Activated CD4-positive, alpha-beta T cell treated with anti-CD3 and anti-CD28 coated beads, Interleukin-2, amount 50 U/mL, for 16 hours (primary cell): ENCODE measurements at regions not wholly inside any gene's neighbourhood (a gene's known extent, or its start where the extent isn't known, plus 50 kb on each side); places are given as distances from the start of the nearest gene placed in this dataset.

ENCODE experiments used
- DNase-seq: peaks from one replicate; pipeline ENCODE4 v3.0.0-alpha.2; 2020

DNA sequence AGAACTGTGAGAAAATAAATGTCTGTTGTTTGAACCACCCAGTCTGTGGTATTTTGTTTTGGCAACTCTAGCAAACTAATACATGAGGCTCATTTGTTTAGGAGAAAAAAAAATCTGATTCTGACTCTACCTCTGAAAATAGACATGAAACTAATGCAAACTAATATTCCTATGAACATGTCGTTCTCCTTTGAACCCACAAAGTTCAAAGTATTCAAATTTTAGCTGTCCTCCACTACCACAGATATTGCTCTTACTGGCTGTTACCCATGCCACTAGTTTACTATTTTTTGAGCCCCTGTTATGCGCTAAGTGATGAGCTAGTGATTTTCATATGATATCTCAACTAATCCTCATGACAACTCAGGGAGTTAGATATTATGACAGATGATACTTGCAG is 58.8 kb upstream of the ZNF804B start:
- DNase-seq: no peak

DNA sequence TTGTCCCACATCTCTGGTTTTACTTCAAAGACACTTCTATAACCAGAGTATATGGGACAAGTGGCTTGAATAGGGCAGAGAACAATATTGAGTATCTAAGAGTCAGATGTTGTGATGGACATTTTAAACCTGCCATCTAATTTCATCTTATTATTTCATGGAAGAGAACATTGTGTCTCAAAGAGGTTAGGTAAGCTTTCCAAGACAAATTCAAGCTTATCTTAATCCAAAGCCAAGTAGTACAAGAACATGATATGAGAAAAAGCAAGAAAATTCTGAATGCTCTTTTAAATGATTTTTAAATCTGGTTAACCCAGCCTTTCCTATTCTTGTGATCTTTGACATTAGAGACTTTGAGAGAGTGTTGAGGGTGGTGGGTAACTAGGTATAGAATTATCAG is 65.3 kb upstream of the ZNF804B start:
- DNase-seq: no peak

DNA sequence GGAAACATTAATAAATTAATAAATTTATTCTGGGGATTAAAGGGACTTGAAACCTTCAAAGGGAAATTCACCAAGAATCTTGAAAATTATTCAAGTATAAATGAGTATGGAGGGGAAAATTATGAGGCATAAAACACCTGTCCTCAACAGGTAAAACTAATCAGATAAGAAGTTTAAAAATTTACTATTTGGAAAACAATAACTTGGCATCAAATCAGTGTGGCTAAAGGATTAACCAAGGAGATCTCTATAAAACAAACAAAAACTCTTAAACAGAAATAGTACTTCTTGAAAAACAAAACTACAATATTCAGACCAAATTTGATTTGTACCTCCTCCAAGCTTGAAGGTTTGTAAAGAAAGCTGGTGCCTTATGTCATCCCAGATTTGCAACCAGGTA is 66.4 kb upstream of the ZNF804B start:
- no peak for DNase-seq

DNA sequence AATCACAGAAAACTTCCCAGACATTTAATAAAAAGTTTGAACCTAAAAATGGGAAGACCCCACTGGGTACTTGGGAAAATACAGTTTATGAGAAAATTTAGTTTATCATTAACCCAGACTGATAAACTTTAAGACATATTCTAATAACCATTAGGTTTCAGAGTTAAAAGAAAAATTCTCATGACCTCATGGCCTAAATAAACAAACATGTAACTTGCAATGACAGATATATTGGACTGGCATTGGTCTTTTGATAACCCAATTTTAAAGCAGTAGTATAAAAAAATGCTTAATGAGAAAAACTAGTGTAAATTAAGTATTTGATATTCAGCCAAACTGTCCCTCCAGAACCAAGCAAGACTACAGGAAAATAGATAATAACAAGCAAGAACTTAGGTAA is 67.0 kb upstream of the ZNF804B start:
- DNase-seq: no peak

DNA sequence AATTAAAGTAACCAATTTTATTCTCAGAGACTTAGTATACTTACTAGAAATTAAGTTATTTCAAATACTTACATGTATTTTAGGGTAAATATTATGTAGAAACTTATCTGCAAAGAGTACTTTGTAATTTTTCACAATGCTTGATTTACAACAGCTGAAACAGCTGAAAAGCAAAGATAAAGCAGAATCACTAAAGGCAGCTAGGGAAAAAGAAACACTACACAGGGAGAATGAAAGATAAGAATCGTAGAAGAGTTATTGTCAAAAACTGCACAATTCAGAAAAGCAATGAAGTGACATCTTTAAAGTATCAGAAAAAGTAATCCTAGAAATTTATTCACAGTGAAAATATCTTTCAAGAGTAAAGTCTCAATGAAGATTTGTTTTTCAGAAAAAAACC is 69.7 kb upstream of the ZNF804B start:
- DNase-seq: no peak

DNA sequence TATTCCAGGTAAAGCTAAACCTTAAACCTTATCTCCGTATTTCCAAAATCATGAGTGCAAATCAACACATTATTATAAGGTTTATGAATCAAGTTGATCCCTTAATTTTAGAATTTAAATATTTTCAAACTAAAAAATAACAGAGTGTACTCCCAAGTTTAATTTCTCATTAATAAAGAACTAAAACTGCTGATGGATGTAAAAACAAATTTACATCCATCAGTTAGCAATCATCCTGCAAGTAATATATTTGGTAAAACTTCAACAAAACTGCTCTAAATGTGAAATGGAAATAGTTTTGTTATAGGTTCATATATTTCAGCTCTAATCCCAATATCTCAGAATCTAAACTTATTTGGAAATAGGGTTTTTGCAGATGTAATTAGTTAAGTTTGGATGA is 71.3 kb upstream of the ZNF804B start:
- no peak for DNase-seq

DNA sequence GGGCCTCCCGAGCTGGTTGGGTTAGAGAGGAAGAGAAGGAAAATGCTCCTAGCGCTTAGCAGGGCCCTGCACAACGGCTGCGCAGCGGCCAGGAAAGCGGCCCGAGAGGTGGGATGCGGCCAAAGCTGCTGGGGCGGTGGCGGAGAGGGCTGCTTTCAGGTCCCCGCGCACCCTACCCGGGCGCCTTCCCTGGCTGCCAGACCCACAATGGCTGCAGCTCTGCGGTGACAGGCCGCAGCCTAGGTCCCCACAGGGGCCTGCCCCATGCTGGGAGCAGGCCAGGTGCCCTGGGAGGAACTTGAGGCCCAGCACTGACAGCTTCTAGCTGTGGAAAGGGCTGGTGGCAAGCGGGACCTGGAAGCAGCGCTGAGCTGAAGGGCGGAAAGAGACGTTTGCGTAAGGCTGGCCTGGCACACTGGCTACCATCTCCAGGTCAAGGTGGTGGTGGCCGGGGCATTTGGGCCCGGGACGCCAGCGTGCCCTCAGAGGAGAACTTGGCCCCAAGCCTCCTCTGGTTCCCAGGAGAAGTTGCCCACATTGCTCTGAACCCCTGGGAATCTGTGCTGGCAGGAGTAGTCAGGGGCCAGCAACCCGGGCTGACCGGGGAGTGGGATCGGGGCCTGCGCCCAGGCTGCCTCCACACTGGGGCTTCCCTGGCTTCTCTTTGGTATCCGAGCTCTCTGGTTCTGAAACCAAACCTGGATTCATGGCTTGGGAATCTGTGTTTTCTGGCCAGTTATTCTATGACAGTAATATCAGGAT is 72.9 kb upstream of the ZNF804B start:
- no peak for DNase-seq

DNA sequence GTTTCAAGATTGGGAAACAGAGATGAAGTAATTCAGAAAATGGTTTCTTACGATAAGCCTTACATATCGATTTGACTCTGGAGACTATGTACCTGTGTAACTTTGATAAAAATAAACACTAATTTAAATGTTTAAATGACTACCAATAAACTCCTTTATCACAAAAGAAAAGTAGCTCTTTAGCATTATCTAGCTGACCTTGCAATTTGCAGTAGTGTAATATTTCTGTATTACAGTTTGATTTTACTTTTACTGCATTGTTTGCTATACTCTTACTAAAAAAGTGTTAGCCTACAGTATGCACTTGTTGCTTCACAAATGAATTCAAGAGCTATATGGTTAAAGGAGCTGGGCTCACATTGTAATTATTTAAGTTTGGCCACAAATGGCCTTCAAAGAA is 77.8 kb upstream of the ZNF804B start:
- no peak for DNase-seq

DNA sequence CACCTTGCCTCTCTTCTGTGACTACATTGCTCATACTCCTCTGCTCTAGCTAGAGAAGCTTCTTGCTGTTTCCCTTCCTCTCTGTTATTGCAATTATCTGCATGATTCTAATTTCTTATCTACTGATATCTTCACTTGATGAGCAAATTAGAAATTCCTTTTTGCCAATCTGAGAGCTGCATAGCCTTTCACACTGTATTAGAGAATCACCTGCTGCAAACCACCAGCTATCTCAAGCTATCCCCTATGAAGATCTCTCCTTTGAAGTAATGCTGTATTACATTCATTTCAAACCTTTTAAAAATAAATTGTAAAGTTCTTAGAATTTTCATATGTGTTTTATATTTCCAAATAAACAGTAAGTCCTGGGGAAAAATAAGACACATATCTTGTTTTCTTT is 89.0 kb upstream of the ZNF804B start:
- no peak for DNase-seq

DNA sequence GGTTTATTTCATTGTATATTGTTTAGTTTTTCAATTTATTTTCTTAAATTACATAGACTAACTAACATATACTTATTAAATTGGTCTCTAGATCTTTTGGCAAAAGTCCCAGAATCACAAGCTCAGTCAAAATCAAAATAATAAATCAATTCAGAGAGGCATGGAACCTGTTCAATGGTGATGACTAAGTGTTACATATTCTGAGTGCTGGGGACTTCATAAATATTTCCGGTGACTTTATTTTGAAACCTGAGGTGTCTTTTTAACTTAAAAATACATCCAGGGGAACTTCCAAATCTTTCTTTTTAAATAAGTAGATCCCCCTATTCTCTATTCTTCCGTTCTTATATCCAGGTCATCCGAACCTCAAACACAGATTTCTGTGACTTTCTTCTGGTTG is 89.6 kb upstream of the ZNF804B start:
- DNase-seq: no peak

DNA sequence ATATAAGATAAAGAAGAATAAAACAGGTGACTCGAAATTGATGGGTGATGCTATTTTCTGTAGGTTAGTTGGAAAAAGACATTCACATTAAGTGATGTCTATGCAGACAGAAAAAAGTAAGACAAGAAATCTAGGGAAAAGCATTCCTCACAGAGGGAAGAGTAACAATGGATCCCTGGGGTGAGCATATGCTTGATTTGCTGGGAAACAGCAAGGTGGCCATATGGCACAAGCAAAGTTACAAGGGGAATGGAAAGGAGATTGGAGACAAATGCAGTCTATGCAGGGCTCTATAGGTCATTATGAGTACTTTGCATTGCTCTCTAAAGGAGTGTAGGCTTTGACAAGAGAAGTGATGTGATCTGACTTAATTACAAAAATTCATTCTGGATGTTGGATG is 90.9 kb upstream of the ZNF804B start:
- no peak for DNase-seq

DNA sequence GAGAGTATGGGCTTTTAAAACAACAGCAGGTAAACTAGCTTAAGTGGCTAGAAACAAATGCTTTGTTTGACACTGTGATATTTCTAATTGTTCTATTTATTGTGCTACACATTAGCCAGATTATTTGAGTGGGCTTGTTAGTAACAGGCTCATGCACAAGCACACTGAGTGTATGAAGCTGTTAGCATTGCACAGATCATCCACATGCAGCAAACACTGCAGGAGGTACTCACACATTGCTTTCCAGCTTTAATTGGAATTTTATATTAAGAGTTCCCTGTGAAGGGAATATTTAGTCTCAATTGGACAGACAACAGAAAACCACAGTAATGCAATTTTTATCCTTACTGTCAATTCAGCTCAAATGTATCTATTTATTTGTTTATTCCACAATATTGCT is 92.9 kb upstream of the ZNF804B start:
- DNase-seq: no peak

DNA sequence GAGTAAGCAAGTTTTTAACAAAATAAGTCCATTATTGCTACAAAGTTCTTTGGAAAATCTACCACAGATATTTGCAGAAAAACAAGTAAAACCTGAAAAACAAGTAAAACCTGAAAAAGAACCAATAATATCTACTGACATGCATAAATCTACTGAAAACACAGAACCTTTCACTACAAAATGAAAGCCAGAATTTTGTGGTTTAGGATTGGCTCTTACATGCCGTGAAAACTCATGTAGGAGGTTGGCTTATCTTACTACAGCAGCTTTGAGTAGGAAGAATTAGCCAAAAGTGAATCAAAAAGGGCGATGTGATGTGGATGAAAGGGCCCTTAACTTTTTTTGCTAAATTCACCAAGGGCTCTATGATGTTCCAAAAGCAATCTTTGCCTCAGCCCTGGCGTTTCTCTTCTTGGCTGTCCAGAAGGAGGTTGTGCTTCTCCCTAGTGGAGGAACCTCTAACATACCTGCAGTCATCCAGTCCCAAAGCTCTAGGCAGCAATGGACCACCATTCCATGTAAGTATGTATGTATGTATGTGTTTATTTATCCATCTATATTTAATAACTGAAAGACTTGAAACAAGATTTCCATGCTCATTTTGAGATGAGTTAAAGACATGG is 93.5 kb upstream of the ZNF804B start:
- no peak for DNase-seq

DNA sequence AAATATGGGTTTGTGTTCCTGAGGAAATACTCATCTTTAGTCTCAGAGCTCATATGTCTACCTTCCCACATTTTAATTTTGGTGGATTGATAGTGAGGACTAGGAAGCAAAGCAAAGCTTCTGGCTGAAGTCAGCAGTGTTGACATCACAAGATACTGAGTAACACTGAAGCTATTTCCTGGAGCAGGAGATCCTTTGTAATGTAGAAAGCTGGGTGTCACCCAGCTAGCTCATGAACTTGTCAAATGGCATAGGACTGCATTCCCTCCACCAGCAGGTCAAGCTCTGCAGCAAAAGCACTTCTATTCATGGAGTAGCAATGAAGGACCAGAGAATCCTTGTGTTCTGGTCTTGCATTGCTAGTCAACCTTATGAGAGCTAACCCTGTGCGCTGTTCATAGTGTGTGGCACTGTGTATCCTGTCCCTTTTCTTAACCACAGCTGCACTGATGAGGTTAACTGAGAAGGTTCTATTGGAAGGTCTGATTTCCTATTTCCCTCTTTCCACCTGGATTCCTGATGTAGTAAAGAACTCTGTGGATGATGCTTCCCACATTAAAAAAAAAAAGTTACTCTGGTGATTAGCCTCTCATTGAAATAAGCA is 94.8 kb upstream of the ZNF804B start:
- no peak for DNase-seq

DNA sequence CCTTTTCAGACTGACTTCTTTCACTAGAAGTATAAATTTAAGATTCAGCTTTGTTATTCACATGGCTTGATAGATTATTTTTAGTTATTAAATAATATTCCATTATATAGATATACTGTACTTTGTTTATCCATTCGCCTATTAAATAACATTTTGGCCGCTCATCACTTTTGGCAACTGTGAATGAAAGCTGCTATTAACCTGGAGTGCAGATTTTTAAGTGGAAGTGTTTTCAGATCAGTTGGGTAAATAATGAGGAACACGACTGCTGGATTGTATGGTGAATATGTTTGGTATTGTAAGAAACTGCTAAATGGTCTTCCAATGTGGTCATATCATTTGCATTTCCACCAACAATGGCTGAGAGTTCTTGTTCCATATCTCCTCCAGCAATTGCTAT is 97.6 kb upstream of the ZNF804B start:
- DNase-seq: no peak

DNA sequence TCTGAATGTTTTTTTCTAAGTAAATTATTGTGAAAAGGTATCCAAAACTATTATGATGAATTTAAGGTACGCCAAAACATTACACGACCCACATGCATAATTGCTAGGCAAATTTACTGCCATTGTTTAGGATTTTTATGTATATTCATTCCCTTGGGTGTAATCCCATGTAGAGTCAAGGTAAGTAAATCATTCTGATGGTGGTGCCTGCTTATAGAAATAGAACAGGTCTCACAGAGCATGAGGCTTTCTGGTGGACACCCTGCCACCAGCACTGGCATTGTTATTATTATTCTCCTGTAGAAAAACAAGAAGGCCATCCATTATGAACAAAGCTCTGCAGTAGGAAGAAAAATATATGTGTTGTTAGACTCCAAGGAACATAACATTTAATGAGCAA is 111.7 kb upstream of the ZNF804B start:
- no peak for DNase-seq

DNA sequence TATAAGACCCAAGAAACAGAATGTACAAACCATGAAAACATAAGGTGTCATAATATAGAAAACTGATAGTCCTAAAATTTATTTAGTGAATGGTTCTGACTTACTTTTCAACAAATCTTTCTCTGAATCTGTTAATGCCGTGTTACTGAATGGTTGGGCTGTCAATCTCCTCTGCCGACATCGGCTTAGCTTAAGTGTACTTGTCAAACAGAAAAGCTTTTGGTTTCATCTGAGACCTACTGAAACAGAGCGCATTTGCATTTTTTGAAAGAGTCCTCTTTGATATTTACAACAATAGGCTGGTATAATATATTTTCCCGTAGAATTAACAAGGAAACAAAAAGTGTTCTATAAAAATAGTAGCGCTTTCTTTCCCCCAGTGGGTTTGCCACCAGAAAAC is 120.9 kb upstream of the ZNF804B start:
- DNase-seq: no peak

DNA sequence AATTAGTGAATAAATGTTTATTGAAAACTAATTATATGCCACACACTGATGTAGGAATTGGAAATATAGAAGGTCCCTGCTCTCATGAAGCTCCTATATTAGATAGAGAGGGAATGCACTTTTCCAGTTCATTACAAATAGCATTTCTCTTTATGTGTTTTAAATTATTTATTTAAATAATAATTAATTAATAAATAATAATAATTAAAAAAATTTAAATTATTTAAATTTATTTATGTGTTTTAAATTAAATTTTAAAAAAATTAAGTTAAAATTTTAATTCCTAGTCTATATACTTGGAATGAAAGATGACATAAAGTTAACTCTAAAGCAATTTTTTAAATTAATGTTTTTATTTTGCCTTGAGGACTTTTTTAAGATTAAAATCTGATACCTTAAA is 121.7 kb upstream of the ZNF804B start:
- DNase-seq: no peak

DNA sequence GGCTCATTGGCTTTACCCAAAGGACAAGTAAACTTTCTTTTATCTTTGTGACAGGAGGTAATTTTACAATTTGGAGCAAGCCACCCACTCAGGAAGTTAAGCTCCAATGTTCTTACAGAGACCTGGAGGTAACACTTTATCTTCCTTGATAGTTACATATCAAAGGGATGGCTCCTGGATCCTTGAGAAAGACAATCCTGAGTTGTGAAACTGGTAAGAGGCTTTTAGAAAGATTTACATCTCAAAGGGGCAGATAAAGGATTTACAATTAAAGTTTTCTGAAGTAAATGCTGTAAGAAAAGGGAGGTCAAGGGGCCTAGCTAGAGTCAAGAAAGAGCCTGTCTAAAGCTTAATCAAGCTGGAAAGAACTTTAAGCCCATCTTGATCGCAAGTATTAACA is 124.4 kb upstream of the ZNF804B start:
- no peak for DNase-seq

DNA sequence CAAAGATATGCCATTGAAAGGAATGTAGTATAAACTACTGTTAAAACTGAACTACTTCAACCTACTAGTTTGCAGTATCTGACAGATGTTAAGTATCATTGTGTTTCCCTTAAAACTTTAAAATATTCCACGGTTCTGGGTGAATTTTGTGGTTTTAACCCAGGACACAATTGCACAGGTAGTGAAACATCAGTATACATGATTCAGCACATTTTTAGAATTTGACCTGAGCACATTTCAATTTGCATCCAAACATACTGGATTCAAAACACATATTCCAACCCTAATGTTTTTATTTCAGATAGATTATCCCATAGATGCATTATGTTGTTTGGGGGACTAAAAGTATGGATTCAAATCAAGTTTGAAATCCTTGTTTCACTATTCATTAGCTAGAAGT is 129.9 kb upstream of the ZNF804B start:
- DNase-seq: no peak

DNA sequence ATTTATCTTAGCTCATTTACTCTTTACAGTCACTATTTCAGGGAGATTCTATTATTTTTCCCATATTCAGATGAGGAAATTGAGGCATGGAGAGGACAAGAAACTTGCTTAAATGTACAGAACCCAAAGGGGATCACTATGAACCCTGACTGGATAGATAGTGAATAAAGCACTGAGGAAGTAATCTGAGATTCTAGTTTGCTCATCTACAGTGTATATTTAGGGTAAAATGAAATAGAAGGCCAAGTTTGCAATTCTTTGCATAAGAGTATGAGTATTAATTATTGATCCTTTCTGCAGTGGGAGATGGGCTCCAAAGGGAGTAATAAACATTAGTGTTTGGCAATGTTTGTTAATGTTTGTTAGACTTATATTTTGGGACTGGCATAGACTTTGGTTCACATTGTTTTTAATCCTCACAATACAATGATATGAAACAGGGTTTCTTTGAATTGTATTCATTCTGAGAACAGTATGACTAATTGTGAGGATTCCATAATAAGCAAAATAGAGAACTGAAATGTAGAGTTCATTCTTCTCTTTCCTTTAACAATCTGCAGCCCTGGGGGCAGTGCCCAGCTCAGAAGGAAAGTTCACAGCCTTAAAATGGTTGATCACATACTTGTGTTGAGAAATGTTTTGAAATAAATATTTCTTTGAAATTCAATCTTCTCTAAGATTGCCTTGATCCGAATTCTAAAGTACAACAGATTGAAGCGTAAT is 131.0 kb upstream of the ZNF804B start:
- peak; percentile 9 for DNase-seq

DNA sequence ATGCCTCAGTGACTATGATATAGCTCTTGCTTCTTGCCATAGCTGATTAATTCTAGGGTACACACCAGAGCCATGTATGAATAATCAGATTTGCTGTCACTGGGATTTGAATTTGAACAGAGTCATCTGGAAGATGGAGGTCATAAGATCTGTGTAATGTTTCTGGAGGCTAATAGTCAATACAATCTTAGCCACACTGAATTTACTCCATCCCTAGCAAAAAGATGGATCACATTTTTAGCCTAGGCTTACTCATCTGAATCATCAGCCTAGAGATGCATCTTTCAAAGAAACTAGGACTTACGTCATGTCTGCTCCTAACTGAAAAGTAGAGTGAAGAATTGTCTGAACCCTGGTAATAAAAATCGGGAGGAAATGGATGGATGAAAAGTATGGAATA is 142.3 kb upstream of the ZNF804B start:
- no peak for DNase-seq

DNA sequence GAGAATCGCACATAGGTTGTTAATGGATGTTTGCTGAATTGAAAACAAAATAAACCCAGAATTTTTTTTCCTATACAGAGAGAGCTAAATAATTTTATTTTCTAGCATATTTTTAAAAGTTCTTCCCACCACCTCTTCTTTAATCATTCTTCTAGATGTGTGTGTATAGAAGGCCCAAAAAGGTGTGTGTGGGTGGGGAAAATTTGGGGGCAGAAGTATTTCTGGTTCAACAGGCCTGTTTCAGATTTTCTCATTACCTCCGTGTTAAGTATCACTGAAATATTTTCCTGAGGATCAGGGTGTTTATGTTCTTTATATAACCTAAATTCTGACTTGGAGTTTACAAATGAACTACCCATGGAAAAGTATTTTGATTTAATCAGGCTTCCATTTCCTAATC is 144.2 kb upstream of the ZNF804B start:
- DNase-seq: no peak

DNA sequence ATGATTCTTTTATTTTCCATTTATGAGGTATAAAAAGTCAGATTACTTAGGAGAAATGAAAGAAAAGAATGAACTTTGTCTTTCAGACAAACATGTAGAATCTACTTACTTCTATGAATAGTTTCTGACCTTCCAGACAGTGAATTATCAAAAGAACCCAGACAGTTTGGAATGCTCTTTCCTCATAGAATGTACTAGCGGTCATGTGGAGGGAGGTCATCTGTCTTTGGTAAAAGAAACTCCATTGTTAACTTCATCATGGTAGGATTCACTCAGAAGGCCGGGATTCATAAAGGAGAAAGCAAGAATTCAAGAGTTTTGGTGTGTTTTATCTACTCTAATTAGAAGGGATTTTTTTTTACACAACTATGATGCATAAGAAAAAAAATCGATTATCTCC is 144.8 kb upstream of the ZNF804B start:
- no peak for DNase-seq
